GM12864 (cell line): ENCODE measurements at regions not wholly inside any gene's neighbourhood (a gene's known extent, or its start where the extent isn't known, plus 50 kb on each side); places are given as distances from the start of the nearest gene placed in this dataset.

ENCODE experiments used
- DNase-seq: peaks from one replicate; pipeline ENCODE4 v3.0.0-alpha.2; 2011; ENCODE audit warnings: low read depth
- H3K4me3 ChIP-seq: 2 replicates; pipeline ENCODE4 v1.5.1; 2011; ENCODE audit warnings: mild to moderate bottlenecking, low read depth, low read length, control low read depth
- TF ChIP-seq, protein P1 (sequence below): IDR thresholded peaks from 2 replicates; pipeline ENCODE4 v1.5.1; 2011; ENCODE audit warnings: low read depth, mild to moderate bottlenecking, moderate library complexity, low read length, control low read depth, inconsistent platforms; ENCODE audit errors: missing control alignments

DNA sequence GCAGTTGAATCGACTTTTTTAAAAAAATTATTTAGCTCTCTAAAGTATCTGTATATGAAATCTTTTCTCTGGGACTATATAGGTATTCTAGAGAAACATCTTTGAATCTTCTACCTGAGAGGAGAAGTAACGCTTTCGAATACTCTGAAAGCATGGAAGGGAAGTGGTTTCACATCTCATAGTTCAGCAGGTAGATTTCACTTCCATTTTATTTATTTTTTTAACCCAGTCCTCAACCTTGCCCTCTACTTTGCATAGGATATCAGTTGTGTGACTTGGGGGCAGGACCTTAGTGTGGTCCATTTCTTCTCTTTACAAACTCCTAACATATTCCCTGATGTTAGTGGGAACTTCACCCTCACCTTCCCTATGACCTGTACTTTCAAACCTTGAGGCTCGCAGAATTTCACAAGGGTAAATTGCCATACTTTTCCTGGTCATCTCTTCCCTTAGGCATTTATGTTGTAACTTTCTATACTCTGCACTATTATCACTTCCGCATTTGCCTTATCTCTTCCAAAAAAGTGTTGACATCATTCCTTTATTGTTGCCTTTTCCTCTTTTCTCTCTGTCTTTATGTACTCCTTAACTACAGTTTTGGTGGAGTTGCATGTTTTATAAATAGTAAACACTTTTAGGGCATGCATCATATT, 1208.5 kb upstream of the ADGRL4 start:
- DNase-seq = no peak
- H3K4me3 ChIP-seq = no peak overlapping the region
- TF ChIP-seq, protein P1, sequence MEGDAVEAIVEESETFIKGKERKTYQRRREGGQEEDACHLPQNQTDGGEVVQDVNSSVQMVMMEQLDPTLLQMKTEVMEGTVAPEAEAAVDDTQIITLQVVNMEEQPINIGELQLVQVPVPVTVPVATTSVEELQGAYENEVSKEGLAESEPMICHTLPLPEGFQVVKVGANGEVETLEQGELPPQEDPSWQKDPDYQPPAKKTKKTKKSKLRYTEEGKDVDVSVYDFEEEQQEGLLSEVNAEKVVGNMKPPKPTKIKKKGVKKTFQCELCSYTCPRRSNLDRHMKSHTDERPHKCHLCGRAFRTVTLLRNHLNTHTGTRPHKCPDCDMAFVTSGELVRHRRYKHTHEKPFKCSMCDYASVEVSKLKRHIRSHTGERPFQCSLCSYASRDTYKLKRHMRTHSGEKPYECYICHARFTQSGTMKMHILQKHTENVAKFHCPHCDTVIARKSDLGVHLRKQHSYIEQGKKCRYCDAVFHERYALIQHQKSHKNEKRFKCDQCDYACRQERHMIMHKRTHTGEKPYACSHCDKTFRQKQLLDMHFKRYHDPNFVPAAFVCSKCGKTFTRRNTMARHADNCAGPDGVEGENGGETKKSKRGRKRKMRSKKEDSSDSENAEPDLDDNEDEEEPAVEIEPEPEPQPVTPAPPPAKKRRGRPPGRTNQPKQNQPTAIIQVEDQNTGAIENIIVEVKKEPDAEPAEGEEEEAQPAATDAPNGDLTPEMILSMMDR = no peak

DNA sequence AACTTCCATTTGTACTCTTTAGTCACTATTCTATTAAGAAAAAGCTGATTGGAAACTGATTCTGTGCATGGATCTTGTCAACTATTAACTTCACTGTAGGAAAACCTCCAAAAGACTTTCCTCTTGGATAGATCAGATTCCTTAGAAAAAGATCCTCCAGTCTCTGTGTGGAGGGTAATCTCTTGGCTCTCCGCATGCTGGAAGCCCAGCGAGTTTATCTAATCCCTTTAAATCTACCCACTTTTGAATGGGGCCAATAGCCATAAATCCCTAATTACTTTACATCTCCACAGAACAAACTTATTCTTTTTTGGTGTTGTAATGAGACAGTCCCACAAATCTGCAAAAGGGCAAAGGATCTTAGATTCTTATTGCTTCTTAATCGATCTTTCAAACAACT, 1206.4 kb upstream of the ADGRL4 start:
- no peak overlapping the region for H3K4me3 ChIP-seq
- TF ChIP-seq, protein P1 = no peak
- DNase-seq = no peak

DNA sequence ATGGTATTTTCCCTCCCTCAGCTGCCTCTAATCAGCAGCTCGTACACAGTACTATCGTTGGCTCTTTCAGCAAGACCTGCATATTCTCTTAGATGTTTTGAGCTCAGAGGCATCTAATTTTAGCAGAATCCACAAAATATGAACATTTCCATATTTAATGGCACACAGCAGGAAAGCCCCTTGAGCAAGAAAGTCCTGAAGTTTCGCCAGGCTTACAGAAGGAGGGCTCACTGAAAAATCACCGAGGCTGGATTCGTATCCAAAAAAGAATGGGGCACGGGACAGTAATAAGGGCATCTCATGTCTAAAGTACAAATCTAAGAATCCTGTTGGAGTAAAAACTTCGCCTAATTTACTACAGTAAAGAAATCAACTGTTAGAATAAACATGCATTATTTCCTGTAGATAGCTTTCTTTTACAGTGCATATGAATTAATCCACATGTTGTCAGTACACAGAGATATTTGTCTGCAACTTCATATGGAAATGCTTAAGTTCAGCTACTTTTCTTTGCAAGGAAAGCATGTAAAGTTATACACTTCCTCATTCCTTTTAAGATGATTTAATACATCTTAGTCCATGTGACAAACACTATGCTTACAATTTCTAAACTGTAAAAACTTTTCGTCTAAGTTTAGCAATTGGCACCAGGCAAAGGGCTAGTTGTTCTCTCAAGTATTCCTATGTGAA, 1205.3 kb upstream of the ADGRL4 start:
- TF ChIP-seq, protein P1 = no peak
- no peak for DNase-seq
- H3K4me3 ChIP-seq = no peak overlapping the region

DNA sequence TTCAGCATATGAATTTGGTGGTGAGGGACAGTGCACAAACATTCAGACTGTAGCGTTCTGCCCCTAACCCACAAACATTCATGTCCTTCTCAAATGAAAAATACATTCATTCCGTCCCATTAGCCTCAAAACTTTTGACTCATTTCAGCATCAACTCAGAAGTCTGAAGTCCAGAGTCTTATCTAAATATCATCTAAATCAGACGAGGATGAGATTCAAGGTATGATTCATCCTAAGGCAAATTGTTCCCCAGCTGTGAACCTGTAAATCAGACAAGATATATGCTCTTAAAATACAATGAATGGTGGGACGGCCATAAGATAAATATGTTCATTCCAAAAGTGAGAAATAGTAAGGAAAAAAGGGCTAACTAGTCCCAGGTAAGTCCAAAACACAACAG, 1195.6 kb upstream of the ADGRL4 start:
- TF ChIP-seq, protein P1 = no peak
- H3K4me3 ChIP-seq = no peak overlapping the region

DNA sequence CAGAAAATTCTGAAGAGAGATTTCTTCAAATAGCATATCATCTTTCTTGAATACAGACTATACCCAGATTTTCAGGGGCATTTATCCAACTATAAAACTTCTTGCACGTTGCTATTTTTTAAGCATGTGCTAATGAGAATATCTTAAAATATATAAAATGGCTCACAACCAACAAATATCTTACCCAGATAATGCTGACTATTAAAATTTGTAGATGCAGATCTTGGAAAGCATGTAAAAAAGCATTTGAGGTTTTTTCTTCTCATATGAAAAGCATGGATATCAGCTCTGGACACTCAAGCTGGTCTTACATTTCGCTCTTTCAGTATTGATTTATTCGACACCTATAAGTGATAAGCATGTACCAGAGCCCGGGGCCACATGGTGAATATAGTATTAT, 1187.7 kb upstream of the ADGRL4 start:
- no peak for DNase-seq
- TF ChIP-seq, protein P1 = no peak
- H3K4me3 ChIP-seq = no peak overlapping the region

More for the DNA sequence above, 1195.6 kb upstream of the ADGRL4 start:
- no peak for DNase-seq

DNA sequence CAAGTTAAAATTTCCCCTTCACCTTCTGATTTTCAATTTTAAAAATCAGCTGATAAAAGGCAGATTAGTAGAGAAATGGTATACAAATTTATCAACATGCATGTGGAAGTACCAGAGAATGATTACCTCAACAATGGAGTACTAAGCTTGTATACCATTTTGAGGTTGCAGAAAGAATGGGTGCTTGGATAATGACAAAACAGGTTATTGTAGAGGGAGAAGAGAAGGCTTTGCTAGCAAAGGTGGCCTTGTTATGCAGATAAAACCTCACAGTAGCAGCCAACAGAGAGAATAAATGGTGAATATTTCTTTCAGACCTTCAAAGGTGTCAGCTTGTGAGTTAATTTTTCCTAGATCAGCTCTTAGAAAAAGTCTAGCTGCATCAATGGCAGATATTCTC, 1174.9 kb upstream of the ADGRL4 start:
- H3K4me3 ChIP-seq = no peak overlapping the region
- DNase-seq = no peak
- TF ChIP-seq, protein P1 = no peak

DNA sequence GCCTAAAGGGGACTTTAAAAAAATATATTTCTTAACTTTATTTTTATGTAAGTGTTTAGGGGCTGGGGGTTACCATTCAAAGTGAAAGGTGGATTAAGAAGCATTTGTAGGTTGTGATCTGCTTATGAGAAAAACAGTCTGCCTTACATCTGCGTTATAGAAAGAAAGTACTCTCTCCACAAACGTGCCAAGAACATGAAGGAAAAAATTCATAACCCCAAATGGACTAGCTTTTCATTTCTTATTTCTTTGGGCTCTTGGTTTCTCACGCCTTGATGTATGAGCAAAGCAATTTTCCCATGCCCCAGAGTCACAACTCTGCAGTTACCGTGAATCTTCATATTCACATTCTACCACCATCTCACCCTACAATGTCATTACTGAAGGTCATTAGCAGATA, 1165.1 kb upstream of the ADGRL4 start:
- TF ChIP-seq, protein P1 = no peak
- H3K4me3 ChIP-seq = no peak overlapping the region
- DNase-seq = no peak
